ENCODE measurements at regions not wholly inside any gene's neighbourhood (a gene's known extent, or its start where the extent isn't known, plus 50 kb on each side); places are given as distances from the start of the nearest gene placed in this dataset.

- no peaks in the 10 kb centered on the region for H3K9me3 ChIP-seq (ENCODE audit: low read length)
- H3K27me3 ChIP-seq (ENCODE audit: insufficient read depth, low read depth, low read length) = no peaks in the 10 kb centered on the region
- TF ChIP-seq REST (IDR thresholded peaks at IDR 0.05; ENCODE audit: borderline replicate concordance) (no peak), CTCF (IDR thresholded peaks at IDR 0.05; ENCODE audit: poor library complexity, severe bottlenecking) (no peak), MXI1 (conservative IDR thresholded peaks at IDR 0.05; ENCODE audit: poor library complexity, severe bottlenecking) (no peak), EP300 (conservative IDR thresholded peaks at IDR 0.05; ENCODE audit: poor library complexity, severe bottlenecking) (no peak), RAD21 (conservative IDR thresholded peaks at IDR 0.05) (no peak), EZH2 (IDR thresholded peaks at IDR 0.05; ENCODE audit: borderline replicate concordance, insufficient read depth, low read length, poor library complexity, severe bottlenecking) (no peak), TAF1 (IDR thresholded peaks at IDR 0.05; ENCODE audit: low read depth) (no peak), SMC3 (conservative IDR thresholded peaks at IDR 0.05; ENCODE audit: poor library complexity) (no peak), POLR2AphosphoS5 (IDR thresholded peaks at IDR 0.05) (no peak)
- no peak overlapping the region for H3K4me3 ChIP-seq (ENCODE audit: low read length)
- H3F3A ChIP-seq (ENCODE audit: insufficient read depth, low read length, poor library complexity, severe bottlenecking) = no peaks in the 10 kb centered on the region
- H3K9me2 ChIP-seq (ENCODE audit: insufficient read depth, low read length) = no peaks in the 10 kb centered on the region
- no peak overlapping the region for H3K27ac ChIP-seq (ENCODE audit: low read length)
- no peak overlapping the region for H3K9ac ChIP-seq (ENCODE audit: low read length)
- H3K36me3 ChIP-seq (ENCODE audit: insufficient read depth, low read length) = no peaks in the 10 kb centered on the region
- H3K79me2 ChIP-seq (replicated peaks; ENCODE audit: insufficient read depth, low read length) = no peaks in the 10 kb centered on the region
- H4K20me1 ChIP-seq (ENCODE audit: insufficient read depth) = no peaks in the 10 kb centered on the region
- no peak overlapping the region for H2AFZ ChIP-seq (ENCODE audit: low read depth, low read length)
- no peak overlapping the region for H3K4me2 ChIP-seq (ENCODE audit: low read length)
Observed at GRCh38 chr15:38652183-38652794, 87.7 kb upstream of the RASGRP1 start.

- H3F3A ChIP-seq (ENCODE audit: insufficient read depth, low read length, poor library complexity, severe bottlenecking) = no peaks in the 10 kb centered on the region
- H3K4me2 ChIP-seq (ENCODE audit: low read length) = no peak overlapping the region
- H3K27me3 ChIP-seq (ENCODE audit: insufficient read depth, low read depth, low read length) = no peaks in the 10 kb centered on the region
- H4K20me1 ChIP-seq (ENCODE audit: insufficient read depth) = no peaks in the 10 kb centered on the region
- no peak overlapping the region for H3K4me3 ChIP-seq (ENCODE audit: low read length)
- no peaks in the 10 kb centered on the region for H3K79me2 ChIP-seq (replicated peaks; ENCODE audit: insufficient read depth, low read length)
- no peaks in the 10 kb centered on the region for H3K36me3 ChIP-seq (ENCODE audit: insufficient read depth, low read length)
- no peaks in the 10 kb centered on the region for H3K9me3 ChIP-seq (ENCODE audit: low read length)
- TF ChIP-seq SMC3 (conservative IDR thresholded peaks at IDR 0.05; ENCODE audit: poor library complexity) (no peak), REST (IDR thresholded peaks at IDR 0.05; ENCODE audit: borderline replicate concordance) (no peak), TAF1 (IDR thresholded peaks at IDR 0.05; ENCODE audit: low read depth) (no peak), CTCF (IDR thresholded peaks at IDR 0.05; ENCODE audit: poor library complexity, severe bottlenecking) (no peak), RAD21 (conservative IDR thresholded peaks at IDR 0.05) (no peak), EP300 (conservative IDR thresholded peaks at IDR 0.05; ENCODE audit: poor library complexity, severe bottlenecking) (no peak), EZH2 (IDR thresholded peaks at IDR 0.05; ENCODE audit: borderline replicate concordance, insufficient read depth, low read length, poor library complexity, severe bottlenecking) (no peak), MXI1 (conservative IDR thresholded peaks at IDR 0.05; ENCODE audit: poor library complexity, severe bottlenecking) (no peak), POLR2AphosphoS5 (IDR thresholded peaks at IDR 0.05) (no peak)
- no peak overlapping the region for H3K9ac ChIP-seq (ENCODE audit: low read length)
- H2AFZ ChIP-seq (ENCODE audit: low read depth, low read length) = no peak overlapping the region
- H3K9me2 ChIP-seq (ENCODE audit: insufficient read depth, low read length) = no peaks in the 10 kb centered on the region
- H3K27ac ChIP-seq (ENCODE audit: low read length) = no peak overlapping the region
Observed at GRCh38 chr15:38652998-38653397, 88.4 kb upstream of the RASGRP1 start.
